Heart left ventricle (tissue), 13 donors: ENCODE measurements at regions not wholly inside any gene's neighbourhood (a gene's known extent, or its start where the extent isn't known, plus 50 kb on each side); places are given as distances from the start of the nearest gene placed in this dataset.

Source experiments
- CTCF ChIP-seq, 12 donors: fragments of 200-600 bp; sonication (generic) in 4 of 12; IDR thresholded peaks; one replicate each; pipeline versions ENCODE4 v1.5.0 to v1.8.0; 2018 to 2022; ENCODE audit warnings: antibody characterized with exemption in 12 of 12, mild to moderate bottlenecking in 5 of 12
- POLR2A ChIP-seq, 2 donors: fragments of 450-650 bp; IDR thresholded peaks; one replicate each; pipeline ENCODE4 v1.6.1; 2017; ENCODE audit warnings: antibody characterized with exemption in 2 of 2, mild to moderate bottlenecking in 2 of 2, moderate library complexity in 2 of 2
- donor health status: ischemic (EF 13 %, LVEDD 7.1; RV severe dilation, severe dysfunction).
- donor health status: DM: no; HTN: yes; CAD: no.
- donor health status: DM: no; HTN: no; CAD: no.
- donor health status: ischemic (EF 25% LVEDD 6.9; RV normal size, moderate dysfunction).
- donor health status: ischemic (EF 25% LVEDD 5.7; RV mildly dilated, moderate dysfunction).
- donor health status: ischemic (EF 35%, LVEDD 5.7; RV mildly dilated, moderate dysfunction).
- donor health status: nonischemic (EF 11% LVEDD 7.7; RV severe dilation, severe dysfunction).
- donor health status: DM: yes; HTN: yes; CAD: no.
- donor health status: PGD.
- donor health status: ischemic (EF 29% LVEDD 5.4; RV normal size, mild dysfunction).
- donor health status: nonischemic (EF 23%, LVEDD 6.1; RV moderate dilation, normal function).

GRCh38 chr13:62482351-62482750, 1066.7 kb upstream of the PCDH20 start:
- TF ChIP-seq CTCF (IDR thresholded peaks at IDR 0.05) (no peak), POLR2A (IDR thresholded peaks at IDR 0.05) (no peak)
